Fibroblast of gingiva (primary cell): ENCODE measurements at regions not wholly inside any gene's neighbourhood (a gene's known extent, or its start where the extent isn't known, plus 50 kb on each side); places are given as distances from the start of the nearest gene placed in this dataset.

Source experiments
- DNase-seq: peaks from one replicate; pipeline ENCODE4 v3.0.0-alpha.2; 2011; ENCODE audit warnings: low read depth

GRCh38 chr15:98560338-98560737, 88.0 kb upstream of the IGF1R start:
- DNase-seq = no peak

- DNase-seq = no peak
Observed at GRCh38 chr15:98561169-98561941, 87.0 kb upstream of the IGF1R start.

- no peak for DNase-seq
Observed at GRCh38 chr15:98562331-98562937, 85.9 kb upstream of the IGF1R start.

GRCh38 chr15:98565566-98565965, 82.8 kb upstream of the IGF1R start:
- DNase-seq = no peak

GRCh38 chr15:98567951-98568350, 80.4 kb upstream of the IGF1R start:
- DNase-seq = no peak

GRCh38 chr15:98568382-98569017, 79.8 kb upstream of the IGF1R start:
- no peak for DNase-seq

GRCh38 chr15:98570119-98570518, 78.2 kb upstream of the IGF1R start:
- no peak for DNase-seq

GRCh38 chr15:98580572-98580971, 67.8 kb upstream of the IGF1R start:
- DNase-seq = no peak

- DNase-seq = no peak
Observed at GRCh38 chr15:98581715-98582114, 66.6 kb upstream of the IGF1R start.

- DNase-seq = no peak
Observed at GRCh38 chr15:98582900-98583554, 65.3 kb upstream of the IGF1R start.

GRCh38 chr15:98583771-98584430, 64.4 kb upstream of the IGF1R start:
- no peak for DNase-seq

- no peak for DNase-seq
Observed at GRCh38 chr15:98586066-98586465, 62.3 kb upstream of the IGF1R start.

GRCh38 chr15:98592136-98592535, 56.2 kb upstream of the IGF1R start:
- DNase-seq = no peak

- DNase-seq = no peak
Observed at GRCh38 chr15:98596131-98596530, 52.2 kb upstream of the IGF1R start.

GRCh38 chr15:98596885-98597392, 51.4 kb upstream of the IGF1R start:
- no peak for DNase-seq

GRCh38 chr15:98597666-98598065, 50.7 kb upstream of the IGF1R start:
- no peak for DNase-seq
